ENCODE measurements at regions not wholly inside any gene's neighbourhood (a gene's known extent, or its start where the extent isn't known, plus 50 kb on each side); places are given as distances from the start of the nearest gene placed in this dataset.

GRCh38 chr2:168375195-168375798 is 80.8 kb upstream of the CERS6 start:
- H3K4me1 ChIP-seq (ENCODE audit: control insufficient read depth in 1 of 2, low read depth in 2 of 2), result no peaks in the 10 kb centered on the region
- DNase-seq (ENCODE audit: low spot score), result no peak
- no peak for TF ChIP-seq CTCF (IDR thresholded peaks at IDR 0.05)
- no peaks in the 10 kb centered on the region for H3K36me3 ChIP-seq
- ATAC-seq (ENCODE audit: insufficient number of reproducible peaks, low FRiP score, low read depth), result no peak
- peaks cover 4% of the 10 kb centered on the region for H3K9me3 ChIP-seq
- no peak overlapping the region for H3K27ac ChIP-seq
- H3K4me3 ChIP-seq, result no peak overlapping the region
- H3K27me3 ChIP-seq (replicated peaks; ENCODE audit: insufficient read depth), result no peaks in the 10 kb centered on the region

GRCh38 chr2:168378960-168379669 is 77.0 kb upstream of the CERS6 start:
- Histone ChIP-seq H3K27me3 (replicated peaks; ENCODE audit: insufficient read depth) (no peaks in the 10 kb centered on the region), H3K36me3 (no peaks in the 10 kb centered on the region), H3K9me3 (peaks cover 4% of the 10 kb centered on the region), H3K4me1 (ENCODE audit: control insufficient read depth in 1 of 2, low read depth in 2 of 2) (no peaks in the 10 kb centered on the region), H3K4me3 (no peak overlapping the region), H3K27ac (no peak overlapping the region)
- DNase-seq (ENCODE audit: low spot score) (no peak), ATAC-seq (ENCODE audit: insufficient number of reproducible peaks, low FRiP score, low read depth) (no peak)
- TF ChIP-seq CTCF (IDR thresholded peaks at IDR 0.05), result no peak

GRCh38 chr2:168380500-168380899 is 75.6 kb upstream of the CERS6 start:
- H3K9me3 ChIP-seq, result peaks cover 4% of the 10 kb centered on the region
- no peak for TF ChIP-seq CTCF (IDR thresholded peaks at IDR 0.05)
- H3K4me3 ChIP-seq, result no peak overlapping the region
- DNase-seq (ENCODE audit: low spot score) (no peak), ATAC-seq (ENCODE audit: insufficient number of reproducible peaks, low FRiP score, low read depth) (no peak)
- H3K27ac ChIP-seq, result no peak overlapping the region
- no peaks in the 10 kb centered on the region for H3K36me3 ChIP-seq
- H3K4me1 ChIP-seq (ENCODE audit: control insufficient read depth in 1 of 2, low read depth in 2 of 2), result no peaks in the 10 kb centered on the region
- no peaks in the 10 kb centered on the region for H3K27me3 ChIP-seq (replicated peaks; ENCODE audit: insufficient read depth)

- TF ChIP-seq CTCF (IDR thresholded peaks at IDR 0.05), result no peak
- Histone ChIP-seq H3K27me3 (replicated peaks; ENCODE audit: insufficient read depth) (no peaks in the 10 kb centered on the region), H3K4me1 (ENCODE audit: control insufficient read depth in 1 of 2, low read depth in 2 of 2) (no peaks in the 10 kb centered on the region), H3K4me3 (no peak overlapping the region), H3K27ac (no peak overlapping the region), H3K36me3 (no peaks in the 10 kb centered on the region), H3K9me3 (no peaks in the 10 kb centered on the region)
- no peak for ATAC-seq (ENCODE audit: insufficient number of reproducible peaks, low FRiP score, low read depth)
- DNase-seq (ENCODE audit: low spot score), result no peak
Measured at GRCh38 chr2:168392024-168392423, 64.0 kb upstream of the CERS6 start.

GRCh38 chr2:168392797-168393196 is 63.3 kb upstream of the CERS6 start:
- no peak for DNase-seq (ENCODE audit: low spot score)
- no peak for TF ChIP-seq CTCF (IDR thresholded peaks at IDR 0.05)
- H3K27ac ChIP-seq, result no peak overlapping the region
- no peaks in the 10 kb centered on the region for H3K36me3 ChIP-seq
- H3K9me3 ChIP-seq, result no peaks in the 10 kb centered on the region
- no peaks in the 10 kb centered on the region for H3K27me3 ChIP-seq (replicated peaks; ENCODE audit: insufficient read depth)
- ATAC-seq (ENCODE audit: insufficient number of reproducible peaks, low FRiP score, low read depth), result no peak
- H3K4me3 ChIP-seq, result no peak overlapping the region
- H3K4me1 ChIP-seq (ENCODE audit: control insufficient read depth in 1 of 2, low read depth in 2 of 2), result no peaks in the 10 kb centered on the region
